IMR-90 (cell line): ENCODE measurements at regions not wholly inside any gene's neighbourhood (a gene's known extent, or its start where the extent isn't known, plus 50 kb on each side); places are given as distances from the start of the nearest gene placed in this dataset.

ENCODE experiments used
- NFE2L2 ChIP-seq: fragments of 150-350 bp; IDR thresholded peaks from 2 replicates; pipeline ENCODE4 v1.6.1; 2016; ENCODE audit warnings: low read depth, mild to moderate bottlenecking, low read length
- POLR2A ChIP-seq: IDR thresholded peaks from 2 replicates; pipeline ENCODE4 v1.6.1; 2012; ENCODE audit warnings: mild to moderate bottlenecking, low read depth, low read length
- RCOR1 ChIP-seq: IDR thresholded peaks from 2 replicates; pipeline ENCODE4 v1.6.1; 2012; ENCODE audit warnings: mild to moderate bottlenecking, low read length, improper control_type of control experiment; ENCODE audit not compliant: insufficient replicate concordance
- RFX5 ChIP-seq: IDR thresholded peaks from 2 replicates; pipeline ENCODE4 v1.8.0; 2012; ENCODE audit warnings: low read depth, mild to moderate bottlenecking, low read length, moderate library complexity
- TF ChIP-seq, protein P1 (sequence below): conservative IDR thresholded peaks from 2 replicates; pipeline ENCODE4 v1.5.1; 2012; ENCODE audit warnings: mild to moderate bottlenecking, low read depth, low read length, improper control_type of control experiment

DNA sequence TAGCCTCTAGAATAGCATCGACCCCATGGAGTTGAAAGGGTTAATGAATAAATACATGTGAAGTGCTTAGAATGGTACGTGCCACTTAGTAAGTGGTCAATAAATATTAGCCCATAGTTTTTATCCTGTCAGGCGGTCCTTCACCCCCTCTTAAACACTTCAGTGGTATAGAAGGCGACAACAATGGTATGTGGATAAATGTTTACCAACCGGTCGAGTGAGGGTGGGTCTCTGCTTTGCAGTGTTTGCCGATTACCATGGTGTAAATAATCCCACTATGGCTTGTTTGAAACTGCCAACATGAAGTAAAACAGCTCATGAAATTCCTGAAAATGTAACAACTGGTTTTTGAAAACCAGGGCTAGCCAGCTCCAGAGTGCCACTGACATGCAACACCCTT, 541.2 kb downstream of the BUD13 start:
- TF ChIP-seq, protein P1, sequence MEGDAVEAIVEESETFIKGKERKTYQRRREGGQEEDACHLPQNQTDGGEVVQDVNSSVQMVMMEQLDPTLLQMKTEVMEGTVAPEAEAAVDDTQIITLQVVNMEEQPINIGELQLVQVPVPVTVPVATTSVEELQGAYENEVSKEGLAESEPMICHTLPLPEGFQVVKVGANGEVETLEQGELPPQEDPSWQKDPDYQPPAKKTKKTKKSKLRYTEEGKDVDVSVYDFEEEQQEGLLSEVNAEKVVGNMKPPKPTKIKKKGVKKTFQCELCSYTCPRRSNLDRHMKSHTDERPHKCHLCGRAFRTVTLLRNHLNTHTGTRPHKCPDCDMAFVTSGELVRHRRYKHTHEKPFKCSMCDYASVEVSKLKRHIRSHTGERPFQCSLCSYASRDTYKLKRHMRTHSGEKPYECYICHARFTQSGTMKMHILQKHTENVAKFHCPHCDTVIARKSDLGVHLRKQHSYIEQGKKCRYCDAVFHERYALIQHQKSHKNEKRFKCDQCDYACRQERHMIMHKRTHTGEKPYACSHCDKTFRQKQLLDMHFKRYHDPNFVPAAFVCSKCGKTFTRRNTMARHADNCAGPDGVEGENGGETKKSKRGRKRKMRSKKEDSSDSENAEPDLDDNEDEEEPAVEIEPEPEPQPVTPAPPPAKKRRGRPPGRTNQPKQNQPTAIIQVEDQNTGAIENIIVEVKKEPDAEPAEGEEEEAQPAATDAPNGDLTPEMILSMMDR, result no peak
- TF ChIP-seq RCOR1 (no peak), POLR2A (no peak), NFE2L2 (no peak), RFX5 (no peak)
